ENCODE measurements at regions not wholly inside any gene's neighbourhood (a gene's known extent, or its start where the extent isn't known, plus 50 kb on each side); places are given as distances from the start of the nearest gene placed in this dataset.

GRCh38 chr9:28413471-28413870, 840.2 kb upstream of the C9orf72 start:
- SMC1A ChIA-PET (ENCODE audit: uncharacterized antibody, unreplicated experiment) = interaction anchor here (1.1 kb wide), 1 partner anchor 9 kb away, joined by 3 read pairs; no protein-coding TSS in a partner anchor
- Histone ChIP-seq H3K9me3 (replicated peaks; ENCODE audit: control insufficient read depth, insufficient read depth, low read length) (no peaks in the 10 kb centered on the region), H3K4me1 (ENCODE audit: control insufficient read depth, insufficient read depth, low read length) (no peaks in the 10 kb centered on the region), H2AFZ (ENCODE audit: control insufficient read depth, low read depth, low read length) (no peak overlapping the region), H4K20me1 (ENCODE audit: control insufficient read depth, insufficient read depth) (no peaks in the 10 kb centered on the region), H3K27ac (ENCODE audit: control insufficient read depth, insufficient read depth) (no peak overlapping the region), H3K36me3 (ENCODE audit: control insufficient read depth in 2 of 2, insufficient read depth in 2 of 2, low read length in 1 of 2) (no peaks in the 10 kb centered on the region), H3K9ac (ENCODE audit: control insufficient read depth, insufficient read depth, low read length) (no peak overlapping the region), H3K27me3 (replicated peaks in 1 of 2; ENCODE audit: control insufficient read depth in 2 of 2, insufficient read depth in 2 of 2, low read length in 1 of 2) (no peaks in the 10 kb centered on the region), H3K4me2 (ENCODE audit: control insufficient read depth, insufficient read depth) (no peak overlapping the region), H3K79me2 (ENCODE audit: control insufficient read depth, insufficient read depth, low read length) (no peaks in the 10 kb centered on the region), H3K4me3 (no peak overlapping the region)
- no peak for ATAC-seq
- no peak for FAIRE-seq
- no peak for DNase-seq (ENCODE audit: low read depth, low spot score)
- no TSS peak for BruUV-seq (replicated peaks)
- intact Hi-C loops (cut with micrococcal nuclease; ENCODE audit: unreplicated experiment) = no loop called here
- POLR2A ChIA-PET = no interaction called here
- RAD21 ChIA-PET (ENCODE audit: unreplicated experiment) = interaction anchor here (0.6 kb wide), 1 partner anchor 361 kb away, joined by 3 read pairs; no protein-coding TSS in a partner anchor
- 0% methylated on average over 1 of the region's 1 CpG for WGBS (ENCODE audit: insufficient coverage, insufficient replicate concordance, low lambda C conversion rate, missing lambda C conversion rate)
- in situ Hi-C loops (cut with MboI) = no loop called here
- CTCF ChIA-PET = no interaction called here
- no peak for TF ChIP-seq ZBTB4 (CRISPR knock-in tag; IDR thresholded peaks at IDR 0.05)
- no peak for TF ChIP-seq SREBF1 (IDR thresholded peaks at IDR 0.05; ENCODE audit: low read length)
- TF ChIP-seq POLR2AphosphoS2 (IDR thresholded peaks at IDR 0.05; ENCODE audit: low read depth, low read length) = no peak
- no peak for TF ChIP-seq NBN (IDR thresholded peaks at IDR 0.05)
- no peak for TF ChIP-seq MEF2B (IDR thresholded peaks at IDR 0.05; ENCODE audit: partially characterized antibody, poor library complexity, severe bottlenecking)
- TF ChIP-seq TCF3 (IDR thresholded peaks at IDR 0.05; ENCODE audit: borderline replicate concordance, insufficient read depth, low read depth, low read length) = no peak
- TF ChIP-seq ATF2 (IDR thresholded peaks at IDR 0.05; ENCODE audit: low read length) = no peak
- TF ChIP-seq POLR2AphosphoS5 (IDR thresholded peaks at IDR 0.05; ENCODE audit: low read length) = no peak
- no peak for TF ChIP-seq SUPT20H (IDR thresholded peaks at IDR 0.05; ENCODE audit: borderline replicate concordance, control insufficient read depth, low read depth, low read length)
- TF ChIP-seq HDAC2 (IDR thresholded peaks at IDR 0.05) = no peak
- TF ChIP-seq NKRF (conservative IDR thresholded peaks at IDR 0.05) = no peak
- TF ChIP-seq SMAD5 (IDR thresholded peaks at IDR 0.05; ENCODE audit: low read depth) = no peak
- TF ChIP-seq ZNF592 (IDR thresholded peaks at IDR 0.05) = no peak
- TF ChIP-seq BACH1 (IDR thresholded peaks at IDR 0.05; ENCODE audit: borderline replicate concordance) = no peak
